GM23338 (cell line): ENCODE measurements at regions not wholly inside any gene's neighbourhood (a gene's known extent, or its start where the extent isn't known, plus 50 kb on each side); places are given as distances from the start of the nearest gene placed in this dataset.

Experiments
- ATAC-seq: fragments of 200-7000 bp; cut with Tn5 transposase; 3 replicates; pipeline ENCODE4 v1.9.1; 2020
- DNase-seq: peaks from one replicate; pipeline ENCODE4 v3.0.0-alpha.2; 2015; ENCODE audit warnings: low spot score
- H2AFZ ChIP-seq: fragments of 200-600 bp; sonication (generic); 2 replicates; pipeline ENCODE4 v1.8.0; 2016; ENCODE audit warnings: antibody characterized with exemption, mild to moderate bottlenecking, moderate library complexity
- H3F3A ChIP-seq: fragments of 200-600 bp; sonication (generic); replicated peaks from 2 replicates; pipeline ENCODE4 v1.8.0; 2017; ENCODE audit warnings: antibody characterized with exemption, mixed run types, low read depth
- H3K27ac ChIP-seq: fragments of 200-600 bp; sonication (generic); 2 replicates; pipeline ENCODE4 v1.6.1; 2016; ENCODE audit warnings: low read depth
- H3K27me3 ChIP-seq: fragments of 200-600 bp; sonication (generic); 2 replicates; pipeline ENCODE4 v1.8.0; 2016; ENCODE audit warnings: mild to moderate bottlenecking, mixed run types, moderate library complexity; ENCODE audit not compliant: insufficient read depth
- H3K36me3 ChIP-seq: fragments of 200-600 bp; sonication (generic); 2 replicates; pipeline ENCODE4 v1.8.0; 2016; ENCODE audit warnings: mild to moderate bottlenecking; ENCODE audit not compliant: insufficient read depth
- H3K4me1 ChIP-seq: fragments of 200-600 bp; sonication (generic); 2 replicates; pipeline ENCODE4 v1.8.0; 2016; ENCODE audit warnings: mild to moderate bottlenecking, moderate library complexity; ENCODE audit not compliant: insufficient read depth
- H3K4me2 ChIP-seq: fragments of 200-600 bp; sonication (generic); 2 replicates; pipeline ENCODE4 v1.7.1; 2017; ENCODE audit warnings: mixed run types
- H3K4me3 ChIP-seq: fragments of 200-600 bp; sonication (generic); 2 replicates; pipeline ENCODE4 v1.6.1; 2016; ENCODE audit warnings: mixed run types
- H3K79me2 ChIP-seq: fragments of 200-600 bp; sonication (generic); replicated peaks from 2 replicates; pipeline ENCODE4 v1.8.0; 2017; ENCODE audit warnings: mild to moderate bottlenecking; ENCODE audit not compliant: insufficient read depth
- H3K9me2 ChIP-seq: fragments of 200-600 bp; sonication (generic); 2 replicates; pipeline ENCODE4 v1.8.0; 2017; ENCODE audit not compliant: insufficient read depth
- H4K20me1 ChIP-seq: fragments of 200-600 bp; sonication (generic); replicated peaks from 2 replicates; pipeline ENCODE4 v1.8.0; 2017; ENCODE audit warnings: mild to moderate bottlenecking; ENCODE audit not compliant: insufficient read depth
- H3K27ac Mint-ChIP-seq: 2 replicates; pipeline ENCODE4 v1.8.0; 2020; ENCODE audit warnings: inconsistent platforms, mild to moderate bottlenecking, moderate library complexity, mixed read lengths
- H3K27me3 Mint-ChIP-seq: 3 replicates; pipeline ENCODE4 v1.8.0; 2022; ENCODE audit warnings: low read depth, mild to moderate bottlenecking, moderate library complexity, mixed read lengths, inconsistent platforms; ENCODE audit not compliant: insufficient read depth, poor library complexity
- H3K36me3 Mint-ChIP-seq: 3 replicates; pipeline ENCODE4 v1.8.0; 2021; ENCODE audit warnings: low read depth, mild to moderate bottlenecking, inconsistent platforms, moderate library complexity, mixed read lengths
- H3K4me1 Mint-ChIP-seq: 3 replicates; pipeline ENCODE4 v1.8.0; 2020; ENCODE audit warnings: mild to moderate bottlenecking, inconsistent platforms, mixed read lengths
- H3K4me3 Mint-ChIP-seq: 3 replicates; pipeline ENCODE4 v1.8.0; 2021; ENCODE audit warnings: moderate library complexity, mild to moderate bottlenecking, inconsistent platforms, mixed read lengths
- H3K9me3 Mint-ChIP-seq: 3 replicates; pipeline ENCODE4 v1.8.0; 2020; ENCODE audit warnings: moderate library complexity, mild to moderate bottlenecking, inconsistent platforms, mixed read lengths
- CREB1 ChIP-seq: fragments of 250-450 bp; sonication (Bioruptor Pico); IDR thresholded peaks from 2 replicates; pipeline ENCODE4 v1.5.0; 2020; ENCODE audit warnings: low read depth, mild to moderate bottlenecking, moderate library complexity
- JUNB ChIP-seq: IDR thresholded peaks from one replicate; pipeline ENCODE4 v1.6.1; 2016; ENCODE audit warnings: antibody characterized with exemption; ENCODE audit not compliant: unreplicated experiment
- STAT1 ChIP-seq: IDR thresholded peaks from one replicate; pipeline ENCODE4 v1.6.1; 2016; ENCODE audit warnings: antibody characterized with exemption; ENCODE audit not compliant: unreplicated experiment
- TF ChIP-seq, protein P1 (sequence below): fragments of 250-450 bp; sonication (Bioruptor Pico); IDR thresholded peaks from 2 replicates; pipeline ENCODE4 v1.5.0; 2020; ENCODE audit warnings: mild to moderate bottlenecking, moderate library complexity
- TF ChIP-seq, protein P2 (sequence below): IDR thresholded peaks from 2 replicates; pipeline ENCODE4 v1.6.1; 2016; ENCODE audit warnings: antibody characterized with exemption
- TF ChIP-seq, protein P3 (sequence below): IDR thresholded peaks from one replicate; pipeline ENCODE4 v1.6.1; 2018; ENCODE audit warnings: antibody characterized with exemption; ENCODE audit not compliant: unreplicated experiment

DNA sequence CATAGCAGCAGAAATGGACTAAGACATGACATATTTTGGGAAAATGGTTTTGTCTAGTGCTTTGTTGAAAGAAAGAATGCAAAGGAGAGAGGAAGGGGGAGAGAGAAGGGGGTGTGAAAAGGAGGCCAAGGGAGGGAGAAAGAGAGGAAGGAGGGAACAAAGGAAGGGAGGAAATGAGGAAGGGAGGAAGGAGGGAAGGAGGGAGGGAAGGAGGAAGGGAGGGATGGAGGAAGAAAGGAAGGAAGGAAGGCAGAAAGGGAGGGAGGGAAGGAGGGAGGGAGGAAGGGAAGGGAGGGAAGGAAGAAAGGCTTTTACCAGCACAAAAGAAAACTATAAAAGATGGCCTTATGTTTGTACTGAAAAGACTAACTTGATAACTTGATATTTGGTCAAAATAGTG lies 65.1 kb upstream of the ST8SIA6 start (continued):
- TF ChIP-seq, protein P1, sequence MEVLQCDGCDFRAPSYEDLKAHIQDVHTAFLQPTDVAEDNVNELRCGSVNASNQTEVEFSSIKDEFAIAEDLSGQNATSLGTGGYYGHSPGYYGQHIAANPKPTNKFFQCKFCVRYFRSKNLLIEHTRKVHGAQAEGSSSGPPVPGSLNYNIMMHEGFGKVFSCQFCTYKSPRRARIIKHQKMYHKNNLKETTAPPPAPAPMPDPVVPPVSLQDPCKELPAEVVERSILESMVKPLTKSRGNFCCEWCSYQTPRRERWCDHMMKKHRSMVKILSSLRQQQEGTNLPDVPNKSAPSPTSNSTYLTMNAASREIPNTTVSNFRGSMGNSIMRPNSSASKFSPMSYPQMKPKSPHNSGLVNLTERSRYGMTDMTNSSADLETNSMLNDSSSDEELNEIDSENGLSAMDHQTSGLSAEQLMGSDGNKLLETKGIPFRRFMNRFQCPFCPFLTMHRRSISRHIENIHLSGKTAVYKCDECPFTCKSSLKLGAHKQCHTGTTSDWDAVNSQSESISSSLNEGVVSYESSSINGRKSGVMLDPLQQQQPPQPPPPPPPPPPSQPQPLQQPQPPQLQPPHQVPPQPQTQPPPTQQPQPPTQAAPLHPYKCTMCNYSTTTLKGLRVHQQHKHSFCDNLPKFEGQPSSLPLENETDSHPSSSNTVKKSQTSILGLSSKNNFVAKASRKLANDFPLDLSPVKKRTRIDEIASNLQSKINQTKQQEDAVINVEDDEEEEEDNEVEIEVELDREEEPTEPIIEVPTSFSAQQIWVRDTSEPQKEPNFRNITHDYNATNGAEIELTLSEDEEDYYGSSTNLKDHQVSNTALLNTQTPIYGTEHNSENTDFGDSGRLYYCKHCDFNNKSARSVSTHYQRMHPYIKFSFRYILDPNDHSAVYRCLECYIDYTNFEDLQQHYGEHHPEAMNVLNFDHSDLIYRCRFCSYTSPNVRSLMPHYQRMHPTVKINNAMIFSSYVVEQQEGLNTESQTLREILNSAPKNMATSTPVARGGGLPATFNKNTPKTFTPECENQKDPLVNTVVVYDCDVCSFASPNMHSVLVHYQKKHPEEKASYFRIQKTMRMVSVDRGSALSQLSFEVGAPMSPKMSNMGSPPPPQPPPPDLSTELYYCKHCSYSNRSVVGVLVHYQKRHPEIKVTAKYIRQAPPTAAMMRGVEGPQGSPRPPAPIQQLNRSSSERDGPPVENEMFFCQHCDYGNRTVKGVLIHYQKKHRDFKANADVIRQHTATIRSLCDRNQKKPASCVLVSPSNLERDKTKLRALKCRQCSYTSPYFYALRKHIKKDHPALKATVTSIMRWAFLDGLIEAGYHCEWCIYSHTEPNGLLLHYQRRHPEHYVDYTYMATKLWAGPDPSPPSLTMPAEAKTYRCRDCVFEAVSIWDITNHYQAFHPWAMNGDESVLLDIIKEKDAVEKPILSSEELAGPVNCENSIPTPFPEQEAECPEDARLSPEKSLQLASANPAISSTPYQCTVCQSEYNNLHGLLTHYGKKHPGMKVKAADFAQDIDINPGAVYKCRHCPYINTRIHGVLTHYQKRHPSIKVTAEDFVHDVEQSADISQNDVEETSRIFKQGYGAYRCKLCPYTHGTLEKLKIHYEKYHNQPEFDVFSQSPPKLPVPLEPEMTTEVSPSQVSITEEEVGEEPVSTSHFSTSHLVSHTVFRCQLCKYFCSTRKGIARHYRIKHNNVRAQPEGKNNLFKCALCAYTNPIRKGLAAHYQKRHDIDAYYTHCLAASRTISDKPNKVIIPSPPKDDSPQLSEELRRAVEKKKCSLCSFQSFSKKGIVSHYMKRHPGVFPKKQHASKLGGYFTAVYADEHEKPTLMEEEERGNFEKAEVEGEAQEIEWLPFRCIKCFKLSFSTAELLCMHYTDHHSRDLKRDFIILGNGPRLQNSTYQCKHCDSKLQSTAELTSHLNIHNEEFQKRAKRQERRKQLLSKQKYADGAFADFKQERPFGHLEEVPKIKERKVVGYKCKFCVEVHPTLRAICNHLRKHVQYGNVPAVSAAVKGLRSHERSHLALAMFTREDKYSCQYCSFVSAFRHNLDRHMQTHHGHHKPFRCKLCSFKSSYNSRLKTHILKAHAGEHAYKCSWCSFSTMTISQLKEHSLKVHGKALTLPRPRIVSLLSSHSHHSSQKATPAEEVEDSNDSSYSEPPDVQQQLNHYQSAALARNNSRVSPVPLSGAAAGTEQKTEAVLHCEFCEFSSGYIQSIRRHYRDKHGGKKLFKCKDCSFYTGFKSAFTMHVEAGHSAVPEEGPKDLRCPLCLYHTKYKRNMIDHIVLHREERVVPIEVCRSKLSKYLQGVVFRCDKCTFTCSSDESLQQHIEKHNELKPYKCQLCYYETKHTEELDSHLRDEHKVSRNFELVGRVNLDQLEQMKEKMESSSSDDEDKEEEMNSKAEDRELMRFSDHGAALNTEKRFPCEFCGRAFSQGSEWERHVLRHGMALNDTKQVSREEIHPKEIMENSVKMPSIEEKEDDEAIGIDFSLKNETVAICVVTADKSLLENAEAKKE, result no peak
- TF ChIP-seq STAT1, result no peak

DNA sequence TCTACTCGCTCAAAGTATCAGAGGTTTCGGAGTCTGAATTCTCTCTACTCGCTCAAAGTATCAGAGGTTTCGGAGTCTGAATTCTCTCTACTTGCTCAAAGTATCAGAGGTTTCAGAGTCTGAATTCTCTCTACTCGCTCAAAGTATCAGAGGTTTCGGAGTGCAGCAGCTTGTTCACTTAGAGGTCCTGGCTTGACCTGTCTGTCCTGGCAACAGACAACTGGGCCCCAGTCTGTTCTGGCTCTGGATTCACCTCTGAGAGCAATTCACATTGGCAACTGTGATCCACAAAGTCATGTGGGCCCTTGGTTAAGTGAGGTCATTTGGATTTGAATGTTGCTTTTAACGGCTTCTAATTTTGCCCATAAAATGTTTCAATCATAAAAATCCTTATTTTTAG lies 63.9 kb upstream of the ST8SIA6 start:
- TF ChIP-seq, protein P2, sequence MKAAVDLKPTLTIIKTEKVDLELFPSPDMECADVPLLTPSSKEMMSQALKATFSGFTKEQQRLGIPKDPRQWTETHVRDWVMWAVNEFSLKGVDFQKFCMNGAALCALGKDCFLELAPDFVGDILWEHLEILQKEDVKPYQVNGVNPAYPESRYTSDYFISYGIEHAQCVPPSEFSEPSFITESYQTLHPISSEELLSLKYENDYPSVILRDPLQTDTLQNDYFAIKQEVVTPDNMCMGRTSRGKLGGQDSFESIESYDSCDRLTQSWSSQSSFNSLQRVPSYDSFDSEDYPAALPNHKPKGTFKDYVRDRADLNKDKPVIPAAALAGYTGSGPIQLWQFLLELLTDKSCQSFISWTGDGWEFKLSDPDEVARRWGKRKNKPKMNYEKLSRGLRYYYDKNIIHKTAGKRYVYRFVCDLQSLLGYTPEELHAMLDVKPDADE, result no peak
- Histone ChIP-seq H2AFZ (peak overlapping the region; percentile 59), H3K9me2 (no peaks in the 10 kb centered on the region), H3K27me3 (no peaks in the 10 kb centered on the region), H3K4me1 (no peaks in the 10 kb centered on the region), H3K4me3 (no peak overlapping the region), H3K27ac (no peak overlapping the region), H3K79me2 (no peaks in the 10 kb centered on the region), H3K36me3 (no peaks in the 10 kb centered on the region), H3K4me2 (no peak overlapping the region), H3F3A (no peaks in the 10 kb centered on the region), H4K20me1 (no peaks in the 10 kb centered on the region)
- no peak for DNase-seq
- H3K27me3 Mint-ChIP-seq, result peaks cover 2% of the 10 kb centered on the region
- H3K9me3 Mint-ChIP-seq, result peaks cover 4% of the 10 kb centered on the region; the same call in 1 of the 3 replicates
- no peak overlapping the region for H3K27ac Mint-ChIP-seq
- no peak for ATAC-seq
- no peaks in the 10 kb centered on the region for H3K36me3 Mint-ChIP-seq
- no peak overlapping the region for H3K4me3 Mint-ChIP-seq
- no peaks in the 10 kb centered on the region for H3K4me1 Mint-ChIP-seq

DNA sequence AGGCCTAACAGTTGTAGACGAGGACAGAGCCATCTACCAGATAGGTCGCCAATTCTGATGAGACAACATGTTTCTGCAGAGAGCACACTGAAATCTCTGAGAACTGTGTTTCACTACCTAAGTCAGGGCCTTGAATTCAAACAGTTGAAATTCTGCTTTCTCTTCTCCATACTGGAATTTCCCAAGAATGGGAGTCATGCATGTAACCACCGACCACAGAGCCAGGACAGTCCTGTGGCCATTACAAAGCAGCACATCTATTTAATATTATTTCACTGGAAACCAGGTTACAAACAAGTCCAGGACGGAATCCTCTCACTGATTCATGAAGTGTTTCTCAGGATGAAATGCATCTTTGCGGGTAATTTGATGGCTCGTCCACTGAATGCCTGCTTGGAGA lies 62.0 kb upstream of the ST8SIA6 start:
- no peak for TF ChIP-seq CREB1 (CRISPR knock-in tag)
- TF ChIP-seq JUNB, result no peak
- TF ChIP-seq, protein P3, sequence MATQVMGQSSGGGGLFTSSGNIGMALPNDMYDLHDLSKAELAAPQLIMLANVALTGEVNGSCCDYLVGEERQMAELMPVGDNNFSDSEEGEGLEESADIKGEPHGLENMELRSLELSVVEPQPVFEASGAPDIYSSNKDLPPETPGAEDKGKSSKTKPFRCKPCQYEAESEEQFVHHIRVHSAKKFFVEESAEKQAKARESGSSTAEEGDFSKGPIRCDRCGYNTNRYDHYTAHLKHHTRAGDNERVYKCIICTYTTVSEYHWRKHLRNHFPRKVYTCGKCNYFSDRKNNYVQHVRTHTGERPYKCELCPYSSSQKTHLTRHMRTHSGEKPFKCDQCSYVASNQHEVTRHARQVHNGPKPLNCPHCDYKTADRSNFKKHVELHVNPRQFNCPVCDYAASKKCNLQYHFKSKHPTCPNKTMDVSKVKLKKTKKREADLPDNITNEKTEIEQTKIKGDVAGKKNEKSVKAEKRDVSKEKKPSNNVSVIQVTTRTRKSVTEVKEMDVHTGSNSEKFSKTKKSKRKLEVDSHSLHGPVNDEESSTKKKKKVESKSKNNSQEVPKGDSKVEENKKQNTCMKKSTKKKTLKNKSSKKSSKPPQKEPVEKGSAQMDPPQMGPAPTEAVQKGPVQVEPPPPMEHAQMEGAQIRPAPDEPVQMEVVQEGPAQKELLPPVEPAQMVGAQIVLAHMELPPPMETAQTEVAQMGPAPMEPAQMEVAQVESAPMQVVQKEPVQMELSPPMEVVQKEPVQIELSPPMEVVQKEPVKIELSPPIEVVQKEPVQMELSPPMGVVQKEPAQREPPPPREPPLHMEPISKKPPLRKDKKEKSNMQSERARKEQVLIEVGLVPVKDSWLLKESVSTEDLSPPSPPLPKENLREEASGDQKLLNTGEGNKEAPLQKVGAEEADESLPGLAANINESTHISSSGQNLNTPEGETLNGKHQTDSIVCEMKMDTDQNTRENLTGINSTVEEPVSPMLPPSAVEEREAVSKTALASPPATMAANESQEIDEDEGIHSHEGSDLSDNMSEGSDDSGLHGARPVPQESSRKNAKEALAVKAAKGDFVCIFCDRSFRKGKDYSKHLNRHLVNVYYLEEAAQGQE, result no peak
- no peak overlapping the region for H3K27ac ChIP-seq
- no peaks in the 10 kb centered on the region for H3K36me3 Mint-ChIP-seq
- ATAC-seq (no peak), DNase-seq (no peak)
- peaks cover 4% of the 10 kb centered on the region; the same call in 1 of the 3 replicates for H3K4me1 Mint-ChIP-seq
- no peaks in the 10 kb centered on the region for H3F3A ChIP-seq
- no peaks in the 10 kb centered on the region for H3K79me2 ChIP-seq
- H3K4me3 Mint-ChIP-seq, result no peak overlapping the region
- peaks cover 2% of the 10 kb centered on the region for H3K27me3 Mint-ChIP-seq
- H3K9me2 ChIP-seq, result no peaks in the 10 kb centered on the region
- H2AFZ ChIP-seq, result no peak overlapping the region
- no peak overlapping the region for H3K4me2 ChIP-seq
- no peak overlapping the region for H3K4me3 ChIP-seq
- H3K4me1 ChIP-seq, result no peaks in the 10 kb centered on the region
- H3K36me3 ChIP-seq, result no peaks in the 10 kb centered on the region
- peaks cover 4% of the 10 kb centered on the region; the same call in 1 of the 3 replicates for H3K9me3 Mint-ChIP-seq
- no peaks in the 10 kb centered on the region for H3K27me3 ChIP-seq
- H4K20me1 ChIP-seq, result no peaks in the 10 kb centered on the region
- H3K27ac Mint-ChIP-seq, result no peak overlapping the region
